ENCODE measurements at regions not wholly inside any gene's neighbourhood (a gene's known extent, or its start where the extent isn't known, plus 50 kb on each side); places are given as distances from the start of the nearest gene placed in this dataset.

DNA sequence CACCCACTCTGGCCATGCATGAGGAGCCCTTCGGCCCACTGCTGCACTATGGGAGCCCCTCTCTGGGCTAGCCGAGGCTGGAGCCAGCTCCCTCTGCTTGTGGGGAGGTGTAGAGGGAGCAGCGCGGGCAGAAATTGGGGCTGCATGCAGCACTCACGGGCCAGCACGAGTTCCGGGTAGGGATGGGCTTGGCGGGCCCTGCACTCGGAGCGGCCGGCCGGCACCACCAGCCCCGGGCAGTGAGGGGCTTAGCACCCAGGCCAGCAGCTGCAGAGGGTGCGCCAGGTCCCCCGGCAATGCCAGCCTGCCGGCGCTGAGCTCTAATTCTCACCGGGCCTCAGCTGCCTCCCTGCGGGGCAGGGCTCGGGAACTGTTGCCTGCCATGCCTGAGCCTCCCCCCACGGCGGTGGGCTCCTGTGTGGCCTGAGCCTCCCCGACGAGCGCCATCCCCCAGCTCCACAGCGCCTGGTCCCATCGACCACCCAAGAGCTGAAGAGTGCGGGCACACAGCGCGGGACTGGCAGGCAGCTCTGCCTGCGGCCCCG lies 209.0 kb downstream of the LTN1 start:
- no peak for DNase-seq

DNA sequence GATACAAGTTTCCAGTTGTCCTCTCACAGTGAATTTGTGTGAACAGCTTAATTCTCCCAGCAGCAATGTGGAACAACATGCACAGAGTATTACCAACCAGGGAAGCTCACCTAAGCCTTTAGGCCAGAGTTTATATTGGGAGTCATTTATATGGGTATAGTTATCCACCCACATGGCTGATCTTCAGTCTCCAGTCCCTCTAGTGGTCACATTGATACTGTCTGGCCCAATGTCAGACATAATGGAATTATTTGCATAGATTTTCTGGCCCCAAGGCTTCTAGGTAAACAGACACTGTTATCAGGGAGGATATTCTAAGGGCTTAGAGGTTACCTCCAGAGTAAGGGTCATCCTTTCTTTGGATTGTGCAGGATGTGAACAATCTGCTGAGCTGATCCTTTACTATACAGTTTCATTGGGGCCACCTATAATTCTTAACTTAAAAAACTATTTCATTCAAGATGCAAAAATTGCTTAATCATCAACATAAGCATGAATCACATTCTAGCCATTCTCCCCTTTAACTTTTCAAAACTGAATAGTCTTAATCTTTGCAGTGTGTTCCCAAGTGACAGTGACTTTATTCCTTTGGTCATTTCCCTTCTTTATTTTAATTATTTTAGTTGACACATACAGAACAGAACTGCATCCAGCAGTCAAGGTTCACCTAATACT lies 210.9 kb downstream of the LTN1 start:
- no peak for DNase-seq

DNA sequence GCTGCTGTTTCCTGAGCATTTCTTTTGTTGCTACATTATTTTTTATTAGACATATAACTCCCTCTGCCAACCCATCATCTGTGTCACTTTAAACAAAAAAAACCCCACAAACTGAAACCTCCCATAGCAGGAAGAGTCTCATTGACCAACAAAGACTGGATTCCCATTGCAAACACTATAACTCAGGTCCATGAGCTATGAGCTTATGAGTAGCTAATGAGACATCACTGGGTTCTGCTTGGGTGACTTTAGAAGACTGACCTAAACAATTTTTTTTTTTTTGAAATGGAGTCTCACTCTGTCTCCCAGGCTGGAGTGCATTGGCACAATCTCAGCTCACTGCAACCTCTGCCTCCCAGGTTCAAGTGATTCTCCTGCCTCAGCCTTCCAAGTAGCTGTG lies 212.8 kb downstream of the LTN1 start:
- DNase-seq, result no peak

DNA sequence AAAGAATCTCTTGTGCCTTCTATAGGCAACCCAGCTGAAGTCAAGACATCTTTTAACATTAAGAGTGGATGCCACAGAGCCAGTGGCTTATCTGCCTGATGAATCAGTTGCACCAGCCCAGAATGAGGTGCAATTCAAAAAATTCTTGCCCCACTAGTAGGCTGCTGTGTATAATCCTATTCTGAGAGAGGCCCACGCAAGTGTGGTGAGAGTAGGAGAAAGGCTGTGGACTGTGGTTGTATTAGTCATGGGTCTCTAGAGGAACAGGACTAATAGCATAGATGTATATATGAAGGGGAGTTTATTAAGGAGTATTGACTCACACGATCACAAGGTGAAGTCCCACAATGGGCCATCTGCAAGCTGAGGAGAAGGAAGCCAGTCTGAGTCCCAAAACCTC lies 216.4 kb downstream of the LTN1 start:
- no peak for DNase-seq

DNA sequence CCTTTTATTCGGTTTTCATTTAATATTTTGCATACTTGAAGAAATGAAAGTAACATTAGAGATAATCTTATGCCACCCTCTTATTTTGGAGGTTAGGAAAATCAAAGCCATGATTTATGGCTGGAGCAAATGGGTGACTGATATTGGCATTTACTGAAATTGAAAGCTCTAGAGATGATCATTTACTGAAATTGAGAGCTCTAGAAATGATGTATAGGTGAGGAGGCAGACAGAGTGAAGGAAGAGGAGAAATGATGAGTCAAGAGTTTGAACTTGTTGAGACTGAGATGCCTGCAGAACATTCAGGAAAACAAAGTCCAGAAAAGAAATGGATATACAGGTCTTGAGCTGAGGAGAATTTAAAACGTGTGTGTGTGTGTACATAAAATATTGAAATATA lies 217.6 kb downstream of the LTN1 start:
- DNase-seq, result no peak

DNA sequence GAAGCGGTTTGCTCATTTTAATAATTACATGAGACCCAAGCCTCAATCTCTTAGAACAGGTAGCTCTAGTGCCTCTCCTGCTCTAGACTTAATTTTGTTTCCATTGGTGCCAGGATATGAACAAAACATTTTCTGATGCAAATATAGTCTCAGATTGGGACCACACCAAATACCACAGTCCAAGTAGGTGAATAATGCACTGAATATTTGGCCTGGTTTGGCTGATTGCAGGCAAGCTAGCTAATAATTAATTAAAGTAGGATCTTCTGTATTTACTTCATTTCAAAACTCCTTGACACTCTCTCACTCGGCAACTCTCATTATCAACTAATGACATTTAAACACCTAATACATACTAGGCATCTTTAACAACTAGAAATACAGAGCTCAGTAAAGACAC lies 219.6 kb downstream of the LTN1 start:
- DNase-seq, result no peak

DNA sequence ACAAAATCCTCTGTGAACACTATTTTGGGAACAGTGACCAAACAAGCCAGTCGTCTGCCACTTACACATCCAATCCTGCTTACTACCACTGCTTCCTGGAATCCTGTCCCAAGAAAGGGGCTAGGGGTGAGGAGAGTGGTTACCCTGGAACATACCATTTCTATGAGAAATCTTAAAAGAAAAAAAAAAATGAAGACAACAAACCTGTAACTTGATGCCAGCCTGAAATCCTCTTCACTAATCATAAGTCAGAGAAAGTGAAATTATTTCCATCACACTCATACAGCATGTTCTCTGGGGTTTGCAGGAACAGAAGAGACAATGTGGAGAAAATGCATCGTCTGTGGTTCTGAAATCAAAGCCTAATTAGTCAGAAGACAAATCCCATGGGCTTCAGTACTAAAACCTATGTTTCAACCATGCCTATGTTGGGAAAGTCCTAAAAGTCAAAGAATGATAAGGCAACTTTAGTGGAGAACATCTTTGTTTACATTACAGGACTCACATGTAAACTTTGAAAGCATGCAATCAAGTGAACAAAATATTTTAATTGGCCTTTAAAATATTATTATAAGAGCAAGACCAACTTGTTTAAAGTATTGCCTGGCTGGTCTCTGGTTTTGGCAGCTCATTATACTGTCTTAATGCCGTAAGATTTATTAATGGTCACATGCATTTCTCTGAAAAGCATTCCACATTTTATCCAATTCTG lies 220.7 kb downstream of the LTN1 start:
- no peak for DNase-seq

DNA sequence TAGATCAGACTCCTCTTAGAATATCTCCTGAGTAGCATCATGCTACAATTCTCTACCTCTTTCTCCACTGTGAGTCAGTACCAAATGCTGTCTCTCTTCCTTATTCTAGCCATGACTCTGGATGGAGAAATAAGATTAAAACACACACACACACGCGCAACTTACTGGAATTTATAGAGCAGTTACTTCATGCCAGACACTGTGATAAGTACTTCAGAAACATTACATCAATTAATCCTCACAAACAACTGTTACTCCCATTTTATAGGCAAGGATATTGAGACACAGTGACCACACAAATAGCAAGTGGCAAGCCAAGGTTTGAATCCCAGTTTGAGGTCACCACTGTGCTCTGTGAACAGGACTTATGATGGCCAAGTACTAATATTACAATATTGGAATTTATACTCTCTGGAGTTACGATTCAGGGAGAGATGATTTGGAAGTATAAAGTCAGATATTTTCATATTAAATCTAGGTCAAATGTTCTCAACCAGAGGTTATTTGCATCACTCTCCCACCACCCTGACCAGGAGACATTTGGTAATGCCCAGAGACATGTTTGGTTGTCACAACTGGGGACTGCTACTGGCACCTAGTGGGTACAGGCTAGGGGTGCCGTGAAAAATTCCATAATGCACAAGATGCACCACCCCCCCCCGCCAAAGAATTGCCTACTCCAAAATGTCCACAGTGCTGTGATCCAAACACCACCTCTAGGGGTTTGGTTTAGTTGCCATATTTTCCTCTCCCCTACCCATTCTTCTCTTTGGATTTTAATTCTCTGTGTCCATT lies 221.6 kb downstream of the LTN1 start:
- DNase-seq, result no peak

DNA sequence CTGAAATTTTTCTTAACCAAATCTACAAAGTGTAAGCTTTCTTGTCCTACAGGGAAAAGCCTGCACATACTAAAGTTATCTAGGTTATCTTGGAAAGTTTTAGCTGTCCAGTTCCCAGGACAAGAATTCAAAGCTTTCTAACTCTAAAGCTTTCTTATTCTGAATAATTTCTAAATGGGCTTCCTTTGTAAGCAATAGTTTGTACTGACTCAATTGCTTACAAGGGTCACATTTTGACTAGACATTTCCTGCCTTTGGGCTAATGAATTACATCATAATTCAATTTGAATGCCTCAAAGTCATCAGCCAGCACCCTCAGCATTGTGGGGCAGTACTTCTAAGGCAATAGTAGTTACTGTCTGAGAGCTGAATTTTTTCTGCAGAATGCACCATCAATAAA lies 223.0 kb downstream of the LTN1 start:
- DNase-seq, result no peak

DNA sequence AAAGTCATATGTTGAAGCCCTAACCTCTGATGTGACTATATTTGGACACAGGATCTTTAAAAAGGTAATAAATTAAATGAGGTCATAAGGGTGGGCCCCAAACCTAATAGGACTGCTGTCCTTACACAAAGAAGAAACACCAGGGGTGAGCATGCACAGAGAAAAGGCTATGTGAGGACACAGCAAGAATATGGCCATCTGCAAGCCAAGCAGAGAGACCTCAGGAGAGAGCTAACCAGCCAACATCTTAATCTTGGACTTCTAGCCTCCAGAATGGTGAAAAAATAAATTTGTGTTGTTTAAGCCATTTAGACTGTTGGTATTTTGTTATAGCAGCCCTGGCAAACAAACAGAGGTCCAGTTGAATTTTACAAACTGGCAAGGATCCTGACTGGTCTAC lies 223.9 kb downstream of the LTN1 start:
- no peak for DNase-seq

DNA sequence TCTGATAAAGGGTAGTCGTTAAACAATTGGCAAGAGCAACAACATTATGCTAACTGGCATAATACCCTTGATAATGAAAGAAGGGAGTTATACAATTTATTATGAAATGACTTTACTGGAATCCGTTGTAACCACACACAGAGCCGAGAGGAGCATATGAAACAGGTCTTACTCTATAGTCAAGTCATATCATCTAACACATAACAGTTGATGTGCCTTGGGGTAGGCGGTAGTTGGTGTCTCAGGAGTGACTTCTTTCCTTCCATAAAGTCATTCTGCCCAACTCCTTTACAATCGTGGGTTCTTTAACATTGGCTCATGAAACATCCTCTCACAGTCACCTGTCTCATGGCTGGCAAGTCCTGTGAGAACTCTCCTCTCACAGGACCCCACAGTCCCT lies 225.2 kb downstream of the LTN1 start:
- no peak for DNase-seq

DNA sequence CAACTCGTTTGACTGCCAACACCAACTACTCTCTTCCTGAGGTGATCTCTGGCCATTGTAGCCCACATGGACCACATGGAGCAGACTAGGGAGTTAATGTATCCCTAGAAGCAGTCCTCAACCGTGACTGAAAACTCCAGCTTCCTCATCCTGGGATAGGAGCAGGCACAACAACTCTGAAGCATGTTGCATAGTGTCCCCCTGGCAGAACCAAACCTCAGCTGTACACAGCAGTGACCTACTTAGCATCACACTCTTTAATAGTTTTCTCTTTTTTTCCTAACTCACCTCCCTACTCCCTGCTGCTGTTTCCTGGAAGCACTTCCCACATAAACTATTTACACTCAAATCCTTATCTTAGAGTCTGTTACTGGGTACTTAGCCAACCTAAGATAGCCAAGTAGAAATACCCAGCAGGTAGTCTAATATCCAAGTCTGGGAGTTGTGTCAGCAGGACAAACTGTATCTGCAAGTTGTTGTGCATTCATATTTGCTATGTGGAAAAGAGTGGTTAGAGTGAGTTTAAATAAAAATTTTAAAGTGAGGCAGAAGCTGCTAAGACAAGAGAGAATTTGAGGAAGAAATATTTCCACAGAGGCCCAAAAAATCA lies 228.8 kb downstream of the LTN1 start:
- DNase-seq, result no peak

DNA sequence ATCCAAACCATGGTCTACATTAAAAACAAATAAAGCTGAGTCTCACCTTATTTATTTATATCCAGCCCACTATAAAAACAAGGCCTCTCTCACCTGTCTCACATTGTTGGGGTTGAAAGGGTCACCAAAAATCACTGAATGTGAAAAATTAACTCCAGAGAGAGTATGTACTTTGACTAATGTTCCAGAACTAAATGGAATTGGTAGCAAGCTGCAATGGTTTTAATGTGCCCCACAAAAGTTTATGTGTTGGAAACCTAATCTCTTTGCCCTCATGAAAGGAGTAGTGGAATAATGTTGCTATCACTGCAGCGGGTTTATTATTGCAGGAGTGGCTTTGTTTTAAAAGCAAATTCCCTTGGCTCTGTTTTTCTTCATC lies 230.3 kb downstream of the LTN1 start:
- DNase-seq, result no peak

DNA sequence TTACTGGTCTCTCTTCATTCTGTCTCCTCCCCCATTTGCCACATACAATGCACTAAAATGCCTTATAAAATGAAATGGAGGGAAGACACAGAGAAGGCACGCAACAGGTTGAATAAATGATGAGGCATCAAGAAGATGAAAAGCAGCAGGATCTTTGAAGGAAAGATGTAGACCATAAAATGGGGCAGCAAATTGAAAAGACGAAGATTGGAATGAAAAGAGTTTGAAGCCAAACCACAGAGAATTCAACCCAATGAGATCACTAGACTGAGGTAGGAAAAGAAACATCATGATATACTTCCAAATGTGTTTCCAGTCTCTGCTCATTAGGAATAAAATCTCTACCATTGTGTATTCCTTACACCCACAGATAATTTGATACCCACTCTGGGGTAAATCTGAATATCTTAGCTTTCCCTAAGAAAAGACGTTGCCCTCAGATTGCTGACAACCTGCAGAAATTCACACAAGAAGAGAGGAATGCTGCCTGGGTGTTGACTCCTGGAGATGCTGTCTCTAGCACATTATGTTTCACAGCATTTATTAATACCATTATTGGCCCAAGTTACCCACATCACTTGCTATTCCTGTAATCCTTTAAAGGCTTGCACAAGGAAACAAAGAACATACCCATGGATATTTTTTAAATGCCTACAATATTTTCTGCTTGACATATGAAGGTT lies 230.9 kb downstream of the LTN1 start:
- no peak for DNase-seq

DNA sequence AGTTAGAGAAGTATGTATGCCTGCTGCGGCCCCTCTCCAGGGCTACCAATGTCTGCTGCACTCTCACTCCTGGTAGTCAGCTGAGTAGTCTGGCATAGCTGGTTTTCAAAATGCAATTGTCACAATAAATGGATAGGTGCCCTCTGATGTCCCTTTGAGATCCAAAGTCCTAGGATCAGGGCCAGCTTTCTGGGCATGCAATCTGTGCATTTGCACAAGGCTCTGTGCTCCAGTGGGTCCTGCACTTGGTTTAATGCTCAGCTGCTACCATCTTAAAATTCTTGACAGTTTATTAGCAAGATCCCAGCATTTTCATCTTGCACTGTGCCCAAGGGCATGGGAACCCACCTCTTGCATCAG lies 233.8 kb downstream of the LTN1 start:
- DNase-seq, result no peak

DNA sequence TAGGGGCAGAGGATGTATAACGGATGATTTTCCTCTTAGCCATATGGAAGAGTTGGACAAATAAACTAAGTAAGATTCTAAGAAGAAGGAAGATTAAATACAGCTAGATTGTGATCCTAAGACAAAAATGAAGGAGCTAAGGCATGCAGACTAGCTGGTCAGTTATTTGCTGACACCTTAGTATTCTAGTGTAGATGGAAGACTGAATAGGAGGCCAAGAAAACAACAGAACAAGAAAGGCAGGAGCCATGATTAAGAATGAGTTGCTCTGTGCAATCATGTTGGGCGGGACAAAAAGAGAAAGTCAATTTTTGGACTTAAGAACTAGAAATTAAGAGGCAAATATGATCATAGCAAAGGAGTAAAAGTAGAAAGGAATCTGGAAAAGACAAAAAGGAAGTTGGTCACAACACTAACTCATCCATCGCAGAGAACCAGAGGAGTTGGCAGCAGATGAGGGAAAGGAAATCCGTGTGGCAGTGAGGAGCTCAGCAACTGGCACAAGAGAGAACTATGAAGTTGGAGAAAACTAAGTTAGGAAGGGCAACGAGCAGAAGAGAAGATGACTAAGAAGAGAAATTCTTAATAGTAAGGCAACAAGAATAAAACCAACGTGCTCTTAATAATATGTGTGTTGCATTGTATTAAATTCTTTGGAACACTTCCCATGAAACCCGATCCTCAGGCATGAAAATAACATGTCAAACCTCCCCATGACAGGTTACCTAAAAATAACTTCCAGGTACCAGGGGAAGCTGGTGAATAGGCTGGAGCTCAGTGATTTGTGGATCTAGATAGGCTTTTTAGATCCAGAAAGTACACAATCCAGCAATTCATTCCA lies 234.4 kb downstream of the LTN1 start:
- DNase-seq, result no peak

DNA sequence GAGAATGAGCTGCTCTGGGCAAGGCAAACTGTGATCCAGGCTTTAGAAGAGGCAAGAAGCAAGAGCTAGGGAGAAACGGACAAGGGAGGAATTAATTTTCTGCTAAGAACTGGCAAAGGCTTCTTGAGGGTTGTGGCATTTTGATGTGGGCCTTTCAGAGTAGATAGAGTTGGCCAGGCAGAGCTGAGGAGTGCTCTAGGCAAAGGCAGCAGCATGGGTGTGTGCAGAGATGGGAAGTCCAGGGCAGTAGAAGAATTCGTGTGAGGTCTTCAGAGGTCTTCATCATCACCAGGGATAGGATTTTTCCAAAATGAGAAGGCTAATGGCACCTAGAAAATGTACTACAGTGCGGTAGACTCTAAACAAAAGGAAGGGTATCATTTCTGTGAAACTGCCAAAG lies 237.8 kb downstream of the LTN1 start:
- DNase-seq, result no peak

DNA sequence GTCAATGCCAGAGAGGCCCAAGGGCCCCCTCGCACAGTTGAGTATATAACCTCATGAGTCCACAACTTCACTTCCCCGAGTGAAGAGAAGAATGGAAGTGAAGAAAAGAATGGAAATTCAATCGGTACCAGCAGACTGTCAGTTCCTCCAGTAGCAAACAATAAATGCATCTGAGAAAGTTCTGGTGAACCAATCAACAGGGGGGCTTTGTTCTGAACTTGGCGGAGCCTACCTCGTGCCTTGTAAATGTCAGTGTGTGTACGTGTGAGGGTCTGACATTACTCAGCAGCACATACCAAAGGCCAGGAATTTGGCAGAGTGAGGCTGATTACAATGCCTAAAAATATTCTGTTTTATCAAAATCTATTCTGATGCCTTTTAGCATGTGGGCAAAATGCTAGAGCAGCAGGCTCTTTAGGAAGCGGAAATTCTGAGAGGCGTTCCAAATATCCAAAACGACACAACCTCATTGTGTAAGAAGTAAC lies 238.5 kb downstream of the LTN1 start:
- DNase-seq, result no peak

DNA sequence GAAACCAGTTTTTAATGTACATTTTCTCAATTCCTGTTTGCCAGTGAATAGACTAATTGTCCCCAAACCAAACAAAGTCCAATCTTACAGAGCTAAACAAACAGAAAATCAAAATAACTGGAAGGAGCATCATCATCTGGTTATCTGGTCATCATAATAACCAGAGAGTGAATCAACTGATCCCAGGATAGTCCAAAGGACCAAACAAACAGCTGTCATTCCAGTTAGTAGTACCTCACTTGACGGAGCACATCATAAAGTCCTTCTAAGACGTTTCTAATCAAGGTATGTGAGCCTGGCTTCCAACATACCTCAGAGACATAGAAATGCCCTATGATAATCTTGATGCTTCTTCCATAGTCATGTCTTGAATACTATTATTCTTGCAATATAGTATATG lies 240.5 kb downstream of the LTN1 start:
- no peak for DNase-seq

DNA sequence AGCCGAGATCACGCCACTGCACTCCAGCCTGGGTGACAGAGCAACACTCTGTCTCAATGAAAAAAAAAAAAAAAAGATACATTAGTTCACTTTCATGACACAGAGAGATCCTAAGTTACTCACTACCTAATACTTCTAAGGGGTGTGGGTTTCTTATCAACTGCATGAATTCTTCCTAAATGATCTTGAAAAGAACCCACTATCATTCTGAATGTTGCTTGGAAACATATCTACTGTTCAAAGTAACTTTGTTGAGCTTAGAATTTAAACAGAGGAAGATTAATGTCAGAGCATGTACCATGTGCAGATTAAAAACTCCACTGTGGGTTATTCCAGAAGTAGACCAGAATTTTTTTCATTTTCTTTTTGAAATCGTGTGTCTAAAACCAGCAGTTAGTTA lies 241.5 kb downstream of the LTN1 start:
- no peak for DNase-seq

DNA sequence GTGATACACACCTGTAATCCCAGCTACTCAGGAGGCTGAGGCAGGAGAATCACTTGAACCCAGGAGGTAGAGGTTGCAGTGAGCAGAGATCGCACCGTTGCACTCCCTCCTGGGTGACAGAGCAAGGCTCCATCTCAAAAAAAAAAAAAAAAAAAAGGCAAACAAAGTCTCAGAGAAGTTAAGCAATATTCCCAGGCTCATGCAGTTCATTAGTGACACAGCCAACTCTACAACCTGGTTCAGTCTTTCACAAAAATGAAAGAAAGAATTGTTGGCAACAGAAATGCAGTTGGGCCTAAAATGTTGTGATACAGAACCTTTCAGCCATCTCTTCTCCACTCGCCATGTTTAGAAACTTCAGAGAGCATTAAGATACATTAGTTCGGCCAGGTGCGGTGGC lies 242.1 kb downstream of the LTN1 start:
- DNase-seq, result no peak

DNA sequence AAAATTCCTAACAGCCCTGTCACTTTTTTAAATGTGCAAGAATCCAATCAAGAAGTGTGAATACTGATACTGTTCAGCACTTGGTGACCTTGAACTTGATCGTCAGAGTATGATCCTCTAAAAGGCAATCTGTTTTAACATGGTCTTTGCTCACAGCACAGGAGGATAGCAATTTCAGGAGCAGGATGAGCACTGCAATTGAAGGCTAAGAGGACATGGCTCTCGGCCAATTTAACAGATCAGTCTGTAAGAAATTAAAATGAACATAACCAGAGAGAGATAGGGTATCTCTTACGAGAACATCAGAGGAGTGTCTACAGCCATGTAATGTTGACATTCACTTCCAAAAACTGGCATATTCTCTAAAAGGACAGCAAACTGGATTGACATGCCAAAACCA lies 243.1 kb downstream of the LTN1 start:
- no peak for DNase-seq

All from NCI-H2029 treated with DMSO at 0.1 percent for 48 hours (cell line).